ENCODE measurements at regions not wholly inside any gene's neighbourhood (a gene's known extent, or its start where the extent isn't known, plus 50 kb on each side); places are given as distances from the start of the nearest gene placed in this dataset.

DNA sequence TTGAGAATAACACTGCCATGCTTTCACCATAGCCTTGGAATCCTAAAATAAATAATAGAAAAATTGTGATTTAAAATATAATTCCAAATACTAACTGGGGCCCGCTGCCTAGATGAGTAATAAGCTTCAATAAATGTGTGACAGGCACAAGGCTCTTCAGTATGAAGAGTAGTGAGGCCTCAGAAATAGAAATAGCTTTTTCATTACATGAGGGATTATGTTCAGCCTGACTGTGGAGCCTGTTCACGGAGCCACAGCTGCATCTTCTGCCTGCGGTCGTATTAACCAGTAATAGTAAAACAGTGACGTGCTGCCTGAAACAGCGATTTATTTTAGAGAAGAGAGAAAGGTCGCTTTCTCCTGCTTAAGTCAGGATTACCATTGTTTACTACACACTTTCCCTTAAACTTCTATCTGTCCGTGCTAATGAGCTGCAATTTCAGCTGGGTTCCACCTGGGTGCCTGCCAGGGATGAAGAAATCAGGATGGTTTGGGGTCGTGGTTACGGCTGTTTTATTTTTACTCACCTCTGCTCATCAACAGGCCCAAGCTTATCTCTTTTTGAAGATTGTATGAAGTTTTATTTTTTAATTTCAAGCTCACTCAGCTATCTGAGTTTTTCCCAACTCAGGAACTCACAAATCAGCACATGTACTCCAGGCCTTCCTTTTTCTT, 284.9 kb upstream of the WWC1 start:
- Histone ChIP-seq H4K20me1 (ENCODE audit: insufficient read depth) (no peaks in the 10 kb centered on the region), H3K4me3 (no peak overlapping the region), H3K4me2 (ENCODE audit: unreplicated experiment) (no peak overlapping the region), H3K9me3 (ENCODE audit: low read depth) (no peaks in the 10 kb centered on the region), H3K79me2 (ENCODE audit: insufficient read depth) (peaks cover 63% of the 10 kb centered on the region), H3F3A (ENCODE audit: insufficient read depth) (no peaks in the 10 kb centered on the region; the same call in 1 of the 2 replicates), H3K27me3 (replicated peaks; ENCODE audit: insufficient read depth) (no peaks in the 10 kb centered on the region), H3K9ac (no peak overlapping the region), H3K27ac (no peak overlapping the region), H3K4me1 (ENCODE audit: insufficient read depth) (peaks cover 10% of the 10 kb centered on the region; the same call in 1 of the 2 replicates), H3K36me3 (ENCODE audit: low read depth) (no peaks in the 10 kb centered on the region; the same call in 1 of the 2 replicates), H2AFZ (no peak overlapping the region), H3K9me2 (ENCODE audit: insufficient read depth) (peaks cover 4% of the 10 kb centered on the region; the same call in 1 of the 2 replicates)
- 75 to 78% methylated on average over 10 of the region's 10 CpGs for WGBS, 2 experiments (ENCODE audit: low coverage in 1 of 2, low lambda C conversion rate in 2 of 2, missing lambda C conversion rate in 2 of 2)
- TF ChIP-seq EZH2 (IDR thresholded peaks at IDR 0.05; ENCODE audit: insufficient read depth, poor library complexity, severe bottlenecking) (no peak), EZH2phosphoT487 (IDR thresholded peaks at IDR 0.05; ENCODE audit: insufficient read depth, low read depth) (no peak)
- DNase-seq = no peak
- in situ Hi-C loops (cut with MboI) = no loop called here

GRCh38 chr5:168007286-168007685, 284.2 kb upstream of the WWC1 start:
- Histone ChIP-seq H3K4me1 (ENCODE audit: insufficient read depth) (peaks cover 10% of the 10 kb centered on the region; the same call in 1 of the 2 replicates), H2AFZ (no peak overlapping the region), H3K27me3 (replicated peaks; ENCODE audit: insufficient read depth) (no peaks in the 10 kb centered on the region), H3K9me2 (ENCODE audit: insufficient read depth) (peaks cover 4% of the 10 kb centered on the region; the same call in 1 of the 2 replicates), H3K9me3 (ENCODE audit: low read depth) (no peaks in the 10 kb centered on the region), H3K4me2 (ENCODE audit: unreplicated experiment) (no peak overlapping the region), H3K79me2 (ENCODE audit: insufficient read depth) (peaks cover 57% of the 10 kb centered on the region), H3K4me3 (no peak overlapping the region), H4K20me1 (ENCODE audit: insufficient read depth) (no peaks in the 10 kb centered on the region), H3K36me3 (ENCODE audit: low read depth) (no peaks in the 10 kb centered on the region), H3F3A (ENCODE audit: insufficient read depth) (no peaks in the 10 kb centered on the region; the same call in 1 of the 2 replicates), H3K9ac (no peak overlapping the region), H3K27ac (no peak overlapping the region)
- DNase-seq = no peak
- in situ Hi-C loops (cut with MboI) = no loop called here
- TF ChIP-seq EZH2phosphoT487 (IDR thresholded peaks at IDR 0.05; ENCODE audit: insufficient read depth, low read depth) (no peak), EZH2 (IDR thresholded peaks at IDR 0.05; ENCODE audit: insufficient read depth, poor library complexity, severe bottlenecking) (no peak)
- 90 to 91% methylated on average over 8 of the region's 8 CpGs for WGBS, 2 experiments (ENCODE audit: low coverage in 1 of 2, low lambda C conversion rate in 2 of 2, missing lambda C conversion rate in 2 of 2)

- H3K4me1 ChIP-seq (ENCODE audit: insufficient read depth) = peaks cover 10% of the 10 kb centered on the region; the same call in 1 of the 2 replicates
- DNase-seq = no peak
- no peaks in the 10 kb centered on the region for H3K9me3 ChIP-seq (ENCODE audit: low read depth)
- TF ChIP-seq EZH2phosphoT487 (IDR thresholded peaks at IDR 0.05; ENCODE audit: insufficient read depth, low read depth) (no peak), EZH2 (IDR thresholded peaks at IDR 0.05; ENCODE audit: insufficient read depth, poor library complexity, severe bottlenecking) (no peak)
- no peaks in the 10 kb centered on the region; the same call in 1 of the 2 replicates for H3F3A ChIP-seq (ENCODE audit: insufficient read depth)
- peaks cover 4% of the 10 kb centered on the region; the same call in 1 of the 2 replicates for H3K9me2 ChIP-seq (ENCODE audit: insufficient read depth)
- no peak overlapping the region for H2AFZ ChIP-seq
- no peaks in the 10 kb centered on the region for H3K36me3 ChIP-seq (ENCODE audit: low read depth)
- H3K27ac ChIP-seq = no peak overlapping the region
- H3K9ac ChIP-seq = no peak overlapping the region
- no peak overlapping the region for H3K4me3 ChIP-seq
- peaks cover 50% of the 10 kb centered on the region for H3K79me2 ChIP-seq (ENCODE audit: insufficient read depth)
- no peaks in the 10 kb centered on the region for H3K27me3 ChIP-seq (replicated peaks; ENCODE audit: insufficient read depth)
- WGBS, 2 experiments (ENCODE audit: low coverage in 1 of 2, low lambda C conversion rate in 2 of 2, missing lambda C conversion rate in 2 of 2) = 68 to 73% methylated on average over 4 of the region's 4 CpGs
- no peaks in the 10 kb centered on the region for H4K20me1 ChIP-seq (ENCODE audit: insufficient read depth)
- no peak overlapping the region for H3K4me2 ChIP-seq (ENCODE audit: unreplicated experiment)
- in situ Hi-C loops (cut with MboI) = no loop called here
Measured at GRCh38 chr5:168008555-168008954, 282.9 kb upstream of the WWC1 start.

DNA sequence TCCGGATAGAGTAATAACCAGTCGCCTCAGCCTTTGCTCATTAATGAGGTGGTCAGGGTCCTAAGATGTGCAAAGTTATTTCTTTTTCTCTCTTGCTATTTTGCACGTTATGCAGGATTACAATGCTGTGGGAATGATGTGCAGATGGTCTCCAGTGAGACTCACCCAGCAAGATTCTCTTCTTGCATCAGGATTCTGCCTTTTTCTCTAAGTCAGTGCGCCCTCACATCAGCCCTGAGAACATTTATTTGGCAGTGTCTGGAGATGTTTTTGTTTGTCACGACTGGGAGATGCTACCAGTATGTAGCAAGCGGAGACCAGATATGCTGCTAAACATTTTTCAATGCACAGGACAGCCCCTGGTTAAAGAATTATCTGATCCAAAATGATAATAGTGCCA, 280.3 kb upstream of the WWC1 start:
- no peak for TF ChIP-seq EZH2 (IDR thresholded peaks at IDR 0.05; ENCODE audit: insufficient read depth, poor library complexity, severe bottlenecking)
- no peak for TF ChIP-seq EZH2phosphoT487 (IDR thresholded peaks at IDR 0.05; ENCODE audit: insufficient read depth, low read depth)

More for the DNA sequence above, 280.3 kb upstream of the WWC1 start:
- Histone ChIP-seq H3K4me1 (ENCODE audit: insufficient read depth) (peaks cover 10% of the 10 kb centered on the region), H3K36me3 (ENCODE audit: low read depth) (no peaks in the 10 kb centered on the region), H3K9me3 (ENCODE audit: low read depth) (no peaks in the 10 kb centered on the region), H2AFZ (no peak overlapping the region), H3K9me2 (ENCODE audit: insufficient read depth) (peaks cover 4% of the 10 kb centered on the region; the same call in 1 of the 2 replicates), H3K4me3 (no peak overlapping the region), H3K79me2 (ENCODE audit: insufficient read depth) (peaks cover 45% of the 10 kb centered on the region; the same call in 1 of the 2 replicates), H3F3A (ENCODE audit: insufficient read depth) (peaks cover 9% of the 10 kb centered on the region; the same call in 1 of the 2 replicates), H3K4me2 (ENCODE audit: unreplicated experiment) (no peak overlapping the region), H3K27ac (no peak overlapping the region), H4K20me1 (ENCODE audit: insufficient read depth) (no peaks in the 10 kb centered on the region), H3K27me3 (replicated peaks; ENCODE audit: insufficient read depth) (no peaks in the 10 kb centered on the region), H3K9ac (no peak overlapping the region)
- DNase-seq = peak; percentile 53
- 52 to 57% methylated on average over 6 of the region's 6 CpGs for WGBS, 2 experiments (ENCODE audit: low coverage in 1 of 2, low lambda C conversion rate in 2 of 2, missing lambda C conversion rate in 2 of 2)
- in situ Hi-C loops (cut with MboI) = no loop called here
